Endothelial cell of umbilical vein (primary cell): ENCODE measurements at regions not wholly inside any gene's neighbourhood (a gene's known extent, or its start where the extent isn't known, plus 50 kb on each side); places are given as distances from the start of the nearest gene placed in this dataset.

Source experiments
- BruUV-seq: library from RNA; stranded (reverse); fragments of 400-500 nt; replicated peaks from 2 replicates; lab custom pipeline; 2021; lab: Mats Ljungman, UMichigan
- CTCF ChIA-PET: fragments of 300-600, 350-600 bp; sonication (Branson Sonifier 250); formaldehyde crosslinking; loops from one replicate; lab custom pipeline; 2021; ENCODE audit warnings: antibody characterized with exemption, inconsistent platforms; lab: Charles Lee
- POLR2A ChIA-PET: fragments of 300-600, 350-600 bp; sonication (Branson Sonifier 250); formaldehyde crosslinking; loops from one replicate; lab custom pipeline; 2021; ENCODE audit warnings: antibody characterized with exemption, inconsistent platforms; lab: Charles Lee
- DNase-seq: peaks from one replicate; pipeline ENCODE4 v3.0.0-alpha.2; 2011; ENCODE audit warnings: low read depth, low spot score
- FAIRE-seq: peaks from 2 replicates; lab custom pipeline; 2011; peaks lifted over from hg19 to GRCh38; lab: Jason Lieb, UNC
- H2AFZ ChIP-seq: 2 replicates; pipeline ENCODE4 v1.6.0; 2012; ENCODE audit warnings: low read depth, low read length, control low read depth, inconsistent platforms
- H3K27ac ChIP-seq: 2 replicates; pipeline ENCODE4 v1.5.1; 2011; ENCODE audit warnings: low read depth, mild to moderate bottlenecking, control low read depth, low read length, moderate library complexity; ENCODE audit not compliant: insufficient read depth
- H3K27me3 ChIP-seq, 2 experiments: 2 replicates each; pipeline versions ENCODE4 v1.6.0 to v1.6.1; 2011; ENCODE audit warnings: low read length in 2 of 2, mixed read lengths in 1 of 2; ENCODE audit not compliant: control insufficient read depth in 2 of 2, insufficient read depth in 2 of 2
- H3K36me3 ChIP-seq, 2 experiments: 2 replicates in 1 of 2; 3 replicates in 1 of 2; pipeline ENCODE4 v1.5.1; 2011; ENCODE audit warnings: low read length in 2 of 2, mild to moderate bottlenecking in 1 of 2, moderate library complexity in 1 of 2; ENCODE audit not compliant: control insufficient read depth in 2 of 2, insufficient read depth in 2 of 2; ENCODE audit errors: extremely low read depth in 1 of 2
- H3K4me1 ChIP-seq: 3 replicates; pipeline ENCODE4 v1.5.1; 2011; ENCODE audit warnings: mild to moderate bottlenecking, low read length; ENCODE audit not compliant: control insufficient read depth, insufficient read depth; ENCODE audit errors: extremely low read depth
- H3K4me2 ChIP-seq: 2 replicates; pipeline ENCODE4 v1.6.1; 2011; ENCODE audit warnings: low read length, control low read depth, mixed read lengths; ENCODE audit not compliant: insufficient read depth
- H3K4me3 ChIP-seq, 3 experiments: fragments of 200-600 bp in 1 of 3; sonication (generic), shearing (Covaris generic) in 1 of 3; replicated peaks in 1 of 3; 2 replicates each; pipeline ENCODE4 v1.5.1; 2011 to 2016; ENCODE audit warnings: control low read depth in 3 of 3, low read length in 3 of 3, mild to moderate bottlenecking in 2 of 3, inconsistent platforms in 1 of 3, low read depth in 1 of 3, moderate library complexity in 1 of 3; ENCODE audit not compliant: insufficient read depth in 1 of 3
- H3K79me2 ChIP-seq: 2 replicates; pipeline ENCODE4 v1.6.0; 2012; ENCODE audit warnings: low read length, inconsistent platforms; ENCODE audit not compliant: control insufficient read depth, insufficient read depth
- H3K9ac ChIP-seq: replicated peaks from 2 replicates; pipeline ENCODE3; 2011; ENCODE audit warnings: low read length, control low read depth; ENCODE audit not compliant: insufficient read depth; ENCODE audit errors: extremely low read depth
- H3K9me1 ChIP-seq: replicated peaks from 3 replicates; pipeline ENCODE4 v1.6.0; 2011; ENCODE audit warnings: mild to moderate bottlenecking, low read length; ENCODE audit not compliant: control insufficient read depth, insufficient read depth; ENCODE audit errors: extremely low read depth
- H3K9me3 ChIP-seq: replicated peaks from 2 replicates; pipeline ENCODE4 v1.5.1; 2012; ENCODE audit warnings: low read length, inconsistent platforms; ENCODE audit not compliant: control insufficient read depth, insufficient read depth
- H4K20me1 ChIP-seq: replicated peaks from 2 replicates; pipeline ENCODE3; 2011; ENCODE audit warnings: mild to moderate bottlenecking, low read length; ENCODE audit not compliant: control insufficient read depth, insufficient read depth; ENCODE audit errors: extremely low read depth
- EZH2 ChIP-seq: IDR thresholded peaks from 2 replicates; pipeline ENCODE4 v1.6.1; 2012; ENCODE audit warnings: borderline replicate concordance, low read depth, mild to moderate bottlenecking, moderate library complexity, low read length, inconsistent platforms; ENCODE audit not compliant: severe bottlenecking
- FOS ChIP-seq: IDR thresholded peaks from 2 replicates; pipeline ENCODE4 v1.6.1; 2011; ENCODE audit warnings: mild to moderate bottlenecking, low read length, moderate library complexity, borderline replicate concordance; ENCODE audit not compliant: insufficient read depth
- GATA2 ChIP-seq: IDR thresholded peaks from 2 replicates; pipeline ENCODE4 v1.7.0; 2011; ENCODE audit warnings: low read depth, mild to moderate bottlenecking, moderate library complexity, mixed read lengths, low read length; ENCODE audit not compliant: insufficient read length, insufficient read depth
- JUN ChIP-seq: IDR thresholded peaks from 2 replicates; pipeline ENCODE4 v1.6.1; 2011; ENCODE audit warnings: borderline replicate concordance, low read depth; ENCODE audit not compliant: insufficient read length, insufficient read depth
- MYC ChIP-seq: IDR thresholded peaks from one replicate; pipeline ENCODE4 v1.6.1; 2011; ENCODE audit warnings: mild to moderate bottlenecking, low read depth, low read length
- POLR2A ChIP-seq: IDR thresholded peaks from 2 replicates; pipeline ENCODE4 v1.6.1; 2012; ENCODE audit warnings: low read depth, mild to moderate bottlenecking, control low read depth, low read length
- POLR2AphosphoS5 ChIP-seq: IDR thresholded peaks from 2 replicates; pipeline ENCODE4 v1.6.1; 2012; ENCODE audit warnings: low read depth, mild to moderate bottlenecking, control low read depth, low read length, moderate library complexity; ENCODE audit not compliant: insufficient read depth
- dilution Hi-C: fragments of 300-500 bp; cut with MboI; formaldehyde crosslinking; loops from one replicate; pipeline ENCODE4 v1.15.0; 2019; ENCODE audit warnings: low sequenced_read_pairs; ENCODE audit not compliant: extremely low pct_ligation_motif_present
- intact Hi-C: fragments of 100-400 bp; cut with micrococcal nuclease; formaldehyde crosslinking; loops from one replicate; pipeline ENCODE4 v1.10.0; 2022
- TF ChIP-seq, protein P1 (sequence below): IDR thresholded peaks from 2 replicates; pipeline ENCODE4 v1.6.1; 2011; ENCODE audit not compliant: insufficient read depth, insufficient read length
- TF ChIP-seq, protein P2 (sequence below), 2 donors: IDR thresholded peaks; 1 replicate in 1 of 2; 2 replicates in 1 of 2; pipeline ENCODE4 v1.5.1; 2011; ENCODE audit warnings: low read length in 2 of 2, mild to moderate bottlenecking in 2 of 2, moderate library complexity in 2 of 2, control low read depth in 1 of 2, inconsistent platforms in 1 of 2, low read depth in 1 of 2; ENCODE audit not compliant: insufficient read depth in 1 of 2; ENCODE audit errors: extremely low read depth in 1 of 2

DNA sequence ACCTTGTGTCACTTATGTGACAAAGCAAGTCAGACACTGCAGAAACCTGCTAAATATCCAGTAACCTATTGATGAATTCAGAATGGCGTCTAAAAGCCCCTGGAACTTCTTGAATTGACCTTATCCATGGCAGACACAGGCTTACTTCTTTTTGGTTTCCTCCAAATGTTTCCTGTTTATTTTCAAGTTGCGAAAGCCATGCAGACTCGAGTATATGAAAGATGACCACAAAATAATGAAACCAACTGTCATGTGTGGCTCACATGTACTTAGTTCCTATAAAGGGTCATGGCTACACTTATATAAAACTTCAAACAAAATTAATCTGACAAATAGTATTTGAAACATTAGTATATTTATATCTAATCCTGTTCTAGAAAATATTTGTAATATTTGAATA, 113.1 kb upstream of the FNDC3A start:
- Histone ChIP-seq H2AFZ (no peak overlapping the region), H3K9me1 (no peaks in the 10 kb centered on the region), H3K4me1 (no peaks in the 10 kb centered on the region), H3K27me3 (peaks cover 0 to 2% of the 10 kb centered on the region in 2 experiments), H3K9ac (no peak overlapping the region), H3K4me2 (no peak overlapping the region), H3K27ac (no peak overlapping the region), H3K4me3 (no peak overlapping the region), H3K79me2 (no peaks in the 10 kb centered on the region), H4K20me1 (no peaks in the 10 kb centered on the region), H3K36me3 (no peaks in the 10 kb centered on the region), H3K9me3 (no peaks in the 10 kb centered on the region)
- BruUV-seq, result no TSS peak
- POLR2A ChIA-PET, result no interaction called here
- intact Hi-C loops, result no loop called here
- CTCF ChIA-PET, result no interaction called here
- TF ChIP-seq JUN, result no peak
- TF ChIP-seq POLR2A, result no peak
- no peak for TF ChIP-seq GATA2
- TF ChIP-seq, protein P1, sequence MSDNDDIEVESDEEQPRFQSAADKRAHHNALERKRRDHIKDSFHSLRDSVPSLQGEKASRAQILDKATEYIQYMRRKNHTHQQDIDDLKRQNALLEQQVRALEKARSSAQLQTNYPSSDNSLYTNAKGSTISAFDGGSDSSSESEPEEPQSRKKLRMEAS, result no peak
- TF ChIP-seq MYC, result no peak
- TF ChIP-seq, protein P2, sequence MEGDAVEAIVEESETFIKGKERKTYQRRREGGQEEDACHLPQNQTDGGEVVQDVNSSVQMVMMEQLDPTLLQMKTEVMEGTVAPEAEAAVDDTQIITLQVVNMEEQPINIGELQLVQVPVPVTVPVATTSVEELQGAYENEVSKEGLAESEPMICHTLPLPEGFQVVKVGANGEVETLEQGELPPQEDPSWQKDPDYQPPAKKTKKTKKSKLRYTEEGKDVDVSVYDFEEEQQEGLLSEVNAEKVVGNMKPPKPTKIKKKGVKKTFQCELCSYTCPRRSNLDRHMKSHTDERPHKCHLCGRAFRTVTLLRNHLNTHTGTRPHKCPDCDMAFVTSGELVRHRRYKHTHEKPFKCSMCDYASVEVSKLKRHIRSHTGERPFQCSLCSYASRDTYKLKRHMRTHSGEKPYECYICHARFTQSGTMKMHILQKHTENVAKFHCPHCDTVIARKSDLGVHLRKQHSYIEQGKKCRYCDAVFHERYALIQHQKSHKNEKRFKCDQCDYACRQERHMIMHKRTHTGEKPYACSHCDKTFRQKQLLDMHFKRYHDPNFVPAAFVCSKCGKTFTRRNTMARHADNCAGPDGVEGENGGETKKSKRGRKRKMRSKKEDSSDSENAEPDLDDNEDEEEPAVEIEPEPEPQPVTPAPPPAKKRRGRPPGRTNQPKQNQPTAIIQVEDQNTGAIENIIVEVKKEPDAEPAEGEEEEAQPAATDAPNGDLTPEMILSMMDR (IDR thresholded peaks at IDR 0.05; ENCODE audit: extremely low read depth in 1 of 2, insufficient read depth in 1 of 2, low read depth in 1 of 2, low read length in 2 of 2), result no peak
- no peak for TF ChIP-seq POLR2AphosphoS5
- no peak for TF ChIP-seq EZH2
- TF ChIP-seq FOS, result no peak
- dilution Hi-C loops, result no loop called here
- FAIRE-seq, result no peak
- no peak for DNase-seq
